GM13977 (cell line): ENCODE measurements at regions not wholly inside any gene's neighbourhood (a gene's known extent, or its start where the extent isn't known, plus 50 kb on each side); places are given as distances from the start of the nearest gene placed in this dataset.

Source experiments
- DNase-seq: peaks from one replicate; pipeline ENCODE4 v3.0.0; 2012; ENCODE audit warnings: low spot score
- CTCF ChIP-seq: IDR thresholded peaks from 2 replicates; pipeline ENCODE4 v1.5.1; 2012; ENCODE audit warnings: mild to moderate bottlenecking, control low read depth; ENCODE audit not compliant: insufficient read depth; ENCODE audit errors: extremely low read depth, missing control alignments
- in situ Hi-C: fragments of 300-500 bp; cut with MboI; formaldehyde crosslinking; loops from one replicate; pipeline ENCODE4 v1.12.0; 2022; ENCODE audit warnings: low sequenced_read_pairs, low pct_unique_long_range_greater_than_20kb, mixed read lengths, inconsistent platforms; ENCODE audit not compliant: unreplicated experiment

GRCh38 chrX:40313269-40313668 is 215.5 kb upstream of the BCOR start:
- in situ Hi-C loops: no loop called here
- no peak for DNase-seq
- no peak for TF ChIP-seq CTCF

GRCh38 chrX:40310447-40310846 is 212.7 kb upstream of the BCOR start:
- in situ Hi-C loops: no loop called here
- no peak for DNase-seq
- TF ChIP-seq CTCF: no peak

- no peak for DNase-seq
- in situ Hi-C loops: no loop called here
- no peak for TF ChIP-seq CTCF
Measured at GRCh38 chrX:40310016-40310415, 212.3 kb upstream of the BCOR start.

GRCh38 chrX:40307871-40308270 is 210.1 kb upstream of the BCOR start:
- TF ChIP-seq CTCF: no peak
- in situ Hi-C loops: no loop called here
- no peak for DNase-seq

- TF ChIP-seq CTCF: no peak
- in situ Hi-C loops: no loop called here
- DNase-seq: no peak
Measured at GRCh38 chrX:40304115-40304514, 206.4 kb upstream of the BCOR start.

GRCh38 chrX:40303256-40304077 is 205.7 kb upstream of the BCOR start:
- in situ Hi-C loops: no loop called here
- no peak for DNase-seq

More at GRCh38 chrX:40303256-40304077, 205.7 kb upstream of the BCOR start:
- no peak for TF ChIP-seq CTCF
